Breast epithelium (tissue), 3 donors: ENCODE measurements at regions not wholly inside any gene's neighbourhood (a gene's known extent, or its start where the extent isn't known, plus 50 kb on each side); places are given as distances from the start of the nearest gene placed in this dataset.
"Not testable (repeated sequence)": the region's sequence is repeated elsewhere in the genome, so short reads cannot be mapped to it uniquely, and the experiment has no call there.

Source experiments
- CTCF ChIP-seq, 3 donors: fragments of 450-650 bp; IDR thresholded peaks; one replicate each; pipeline ENCODE4 v1.5.1; 2016 to 2017; ENCODE audit warnings: antibody characterized with exemption in 3 of 3, mild to moderate bottlenecking in 3 of 3, moderate library complexity in 3 of 3
- POLR2A ChIP-seq: fragments of 450-650 bp; IDR thresholded peaks from one replicate; pipeline ENCODE4 v1.6.1; 2016; ENCODE audit warnings: antibody characterized with exemption, mild to moderate bottlenecking, moderate library complexity
- POLR2AphosphoS5 ChIP-seq, 3 donors: sonication (generic); formaldehyde crosslinking; IDR thresholded peaks; one replicate each; pipeline ENCODE4 v1.6.1; 2017; ENCODE audit warnings: antibody characterized with exemption in 3 of 3

- TF ChIP-seq CTCF (IDR thresholded peaks at IDR 0.05); POLR2AphosphoS5 (IDR thresholded peaks at IDR 0.05); POLR2A: not testable (repeated sequence)
These were observed 102.3 kb downstream of the KBTBD2 start for GRCh38 chr7:32789266-32789665.
